ENCODE measurements at regions not wholly inside any gene's neighbourhood (a gene's known extent, or its start where the extent isn't known, plus 50 kb on each side); places are given as distances from the start of the nearest gene placed in this dataset.

DNA sequence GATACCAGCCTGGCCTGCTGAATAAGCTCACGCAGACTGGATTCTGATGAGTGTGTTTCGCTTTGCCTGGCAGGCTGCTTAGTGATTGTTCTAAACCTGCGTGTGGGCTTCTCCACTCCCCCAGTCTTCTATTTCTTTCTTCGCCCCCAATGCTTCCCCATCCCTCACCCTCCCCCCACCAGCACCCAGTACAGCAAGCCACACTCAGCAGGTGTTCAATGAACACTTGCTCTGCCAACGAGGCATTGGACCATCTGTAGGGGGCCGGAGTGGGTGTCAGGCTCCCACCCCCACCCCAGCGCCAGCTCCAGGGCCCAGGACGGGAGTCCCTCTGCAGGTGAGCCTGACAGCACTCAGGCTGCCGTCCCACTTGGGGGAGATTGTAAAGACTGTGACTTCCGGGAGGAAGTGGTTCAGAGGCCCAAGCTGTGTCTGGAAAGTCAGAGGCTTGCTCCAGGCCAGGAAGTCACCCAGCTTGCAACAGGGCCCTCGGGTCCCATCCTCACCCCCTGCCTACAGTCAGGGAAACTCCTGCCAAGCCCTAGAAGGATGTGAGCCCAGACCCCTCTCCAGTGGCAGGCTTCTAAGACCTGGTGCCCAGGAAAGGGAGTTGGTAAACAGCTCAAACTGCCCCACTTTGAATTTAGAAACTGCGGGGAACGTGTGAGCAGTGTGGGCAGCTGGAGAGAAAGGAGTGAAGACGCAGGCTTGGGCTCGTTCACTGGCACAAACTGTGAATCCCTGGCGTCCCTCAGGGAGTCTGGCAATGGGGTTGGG, 66.3 kb upstream of the PRDM11 start:
- peak; percentile 63 for DNase-seq (ENCODE audit: low read depth)
- H3K4me3 ChIP-seq (ENCODE audit: low read depth, low read length) = no peak overlapping the region
- TF ChIP-seq, protein P1, sequence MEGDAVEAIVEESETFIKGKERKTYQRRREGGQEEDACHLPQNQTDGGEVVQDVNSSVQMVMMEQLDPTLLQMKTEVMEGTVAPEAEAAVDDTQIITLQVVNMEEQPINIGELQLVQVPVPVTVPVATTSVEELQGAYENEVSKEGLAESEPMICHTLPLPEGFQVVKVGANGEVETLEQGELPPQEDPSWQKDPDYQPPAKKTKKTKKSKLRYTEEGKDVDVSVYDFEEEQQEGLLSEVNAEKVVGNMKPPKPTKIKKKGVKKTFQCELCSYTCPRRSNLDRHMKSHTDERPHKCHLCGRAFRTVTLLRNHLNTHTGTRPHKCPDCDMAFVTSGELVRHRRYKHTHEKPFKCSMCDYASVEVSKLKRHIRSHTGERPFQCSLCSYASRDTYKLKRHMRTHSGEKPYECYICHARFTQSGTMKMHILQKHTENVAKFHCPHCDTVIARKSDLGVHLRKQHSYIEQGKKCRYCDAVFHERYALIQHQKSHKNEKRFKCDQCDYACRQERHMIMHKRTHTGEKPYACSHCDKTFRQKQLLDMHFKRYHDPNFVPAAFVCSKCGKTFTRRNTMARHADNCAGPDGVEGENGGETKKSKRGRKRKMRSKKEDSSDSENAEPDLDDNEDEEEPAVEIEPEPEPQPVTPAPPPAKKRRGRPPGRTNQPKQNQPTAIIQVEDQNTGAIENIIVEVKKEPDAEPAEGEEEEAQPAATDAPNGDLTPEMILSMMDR (IDR thresholded peaks at IDR 0.05; ENCODE audit: insufficient read depth, low read depth, low read length, missing control alignments) = no peak

DNA sequence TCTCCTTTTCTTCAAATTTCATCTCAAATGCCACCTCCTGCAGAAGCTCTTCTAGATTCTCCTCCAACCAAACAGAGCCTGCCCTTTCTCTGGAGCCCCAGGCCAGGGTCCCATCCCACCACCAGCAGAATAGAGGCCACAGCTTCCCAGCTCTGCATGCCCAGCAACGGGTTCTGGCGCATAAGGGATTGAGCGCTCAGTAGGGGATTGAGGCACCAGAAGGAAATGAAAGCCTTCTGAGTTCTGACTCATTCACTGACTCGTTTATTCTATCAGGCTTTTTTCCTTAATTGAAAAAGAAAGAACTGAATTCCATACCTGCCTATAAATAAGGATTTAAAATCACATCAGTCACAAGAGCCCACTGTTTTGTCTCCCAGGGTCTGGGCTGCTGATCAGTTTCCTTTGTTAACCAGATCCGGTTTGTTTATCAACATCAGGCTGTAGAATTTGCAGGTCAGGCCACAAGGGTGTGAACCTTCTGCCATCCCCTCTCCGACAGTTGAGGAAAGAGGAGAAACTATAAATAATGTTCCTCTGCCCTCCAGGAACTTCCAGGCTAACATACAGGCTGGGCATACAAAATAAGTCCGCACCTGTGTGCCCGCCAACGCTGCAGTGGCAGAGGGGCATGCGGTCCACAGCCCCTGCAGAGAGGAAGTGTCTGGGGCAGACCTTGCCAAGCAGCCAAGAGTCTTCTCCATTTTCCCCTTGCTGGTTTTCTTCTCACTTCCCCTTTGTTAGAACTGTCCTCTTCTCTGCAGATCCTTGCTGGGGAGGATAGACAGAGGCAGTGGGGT, 63.5 kb upstream of the PRDM11 start:
- TF ChIP-seq, protein P1 (IDR thresholded peaks at IDR 0.05; ENCODE audit: insufficient read depth, low read depth, low read length, missing control alignments) = no peak
- no peak overlapping the region for H3K4me3 ChIP-seq (ENCODE audit: low read depth, low read length)
- no peak for DNase-seq (ENCODE audit: low read depth)

DNA sequence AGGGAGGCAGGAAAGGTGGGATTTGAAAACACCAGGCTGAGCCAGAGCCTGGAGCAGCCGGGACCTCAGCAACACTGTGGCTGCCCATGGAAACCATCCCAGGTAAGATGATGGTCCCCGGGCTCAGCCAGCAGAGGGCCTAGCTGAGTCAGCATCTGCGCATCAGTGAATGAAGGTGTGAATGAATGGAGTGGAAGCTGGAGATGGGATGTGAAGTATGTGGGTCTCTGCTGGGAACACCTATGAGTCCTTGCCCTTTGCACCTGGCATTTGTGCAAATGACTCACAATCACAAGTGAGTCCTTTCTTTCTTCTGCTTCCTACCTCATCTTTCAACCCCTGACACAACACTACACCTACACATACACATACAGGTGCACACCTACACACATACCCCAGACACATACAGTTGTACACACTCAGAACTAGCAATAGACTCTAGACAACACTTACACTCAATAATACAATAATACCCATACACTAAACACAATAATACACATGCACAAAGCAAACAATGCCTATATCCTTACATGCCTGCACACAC, 62.8 kb upstream of the PRDM11 start:
- TF ChIP-seq, protein P1 (IDR thresholded peaks at IDR 0.05; ENCODE audit: insufficient read depth, low read depth, low read length, missing control alignments) = peak; percentile 35
- DNase-seq (ENCODE audit: low read depth) = no peak
- H3K4me3 ChIP-seq (ENCODE audit: low read depth, low read length) = no peak overlapping the region

DNA sequence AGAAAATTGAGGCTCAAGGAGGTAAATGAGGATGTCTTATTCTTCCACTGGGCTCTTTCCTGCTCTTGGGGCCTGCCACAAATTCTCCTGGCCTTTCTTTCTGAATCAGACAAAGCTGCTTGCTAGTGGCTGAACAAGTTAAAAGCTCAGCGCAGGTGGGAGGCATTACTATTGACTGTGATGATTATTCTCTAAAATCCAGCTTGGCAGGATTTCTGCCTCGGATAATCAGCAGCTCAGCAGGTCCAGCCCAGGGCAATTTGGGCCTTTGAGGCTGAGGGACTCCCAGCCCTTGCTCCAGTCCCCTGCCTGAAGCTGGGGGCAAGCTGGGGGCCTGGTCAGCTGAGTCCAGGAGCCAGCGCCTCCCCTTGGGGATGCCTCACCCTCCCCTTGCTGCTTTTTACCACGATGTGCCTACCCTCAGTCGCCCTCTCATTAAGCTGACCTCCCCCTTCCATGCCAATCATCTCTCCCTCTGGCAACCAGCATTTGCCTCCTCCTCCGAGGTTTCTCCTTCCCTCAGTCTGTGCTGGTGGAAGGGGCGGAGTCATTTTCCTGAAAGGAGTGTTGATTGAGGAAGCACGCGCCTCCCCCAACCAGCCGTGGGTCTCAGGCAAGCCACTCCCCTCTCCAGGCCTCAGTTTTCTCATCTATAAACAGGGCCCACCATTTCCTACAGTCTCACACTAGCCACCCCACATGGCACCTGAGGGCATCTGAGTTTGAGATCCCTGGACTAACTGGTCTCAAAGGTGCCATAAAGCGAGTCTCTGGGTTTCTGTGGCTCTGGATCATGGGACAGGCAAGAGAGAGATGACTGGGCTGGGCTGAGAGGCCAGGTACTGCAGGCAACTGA, 60.6 kb upstream of the PRDM11 start:
- no peak for DNase-seq (ENCODE audit: low read depth)
- H3K4me3 ChIP-seq (ENCODE audit: low read depth, low read length) = no peak overlapping the region
- TF ChIP-seq, protein P1 (IDR thresholded peaks at IDR 0.05; ENCODE audit: insufficient read depth, low read depth, low read length, missing control alignments) = no peak

DNA sequence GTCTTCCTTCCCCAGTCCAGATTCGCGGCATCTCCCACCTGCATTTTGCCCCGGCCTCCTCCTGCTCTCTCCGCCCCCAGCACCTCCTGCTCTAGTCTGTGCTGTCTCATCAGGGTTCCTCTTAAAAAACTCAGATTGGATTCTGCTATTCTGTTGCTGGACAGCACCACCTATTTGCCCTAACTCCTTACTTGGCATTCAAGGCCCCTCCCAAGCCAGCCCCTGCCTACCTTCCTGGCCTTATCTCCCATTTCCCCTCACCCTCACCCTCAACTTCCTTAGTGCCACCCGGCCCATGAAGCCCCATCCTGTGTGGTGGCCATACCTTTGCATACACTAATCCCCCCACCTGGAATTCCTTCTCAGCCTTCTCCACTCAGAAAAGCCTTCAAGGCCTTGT, 59.9 kb upstream of the PRDM11 start:
- TF ChIP-seq, protein P1 (IDR thresholded peaks at IDR 0.05; ENCODE audit: insufficient read depth, low read depth, low read length, missing control alignments) = no peak
- H3K4me3 ChIP-seq (ENCODE audit: low read depth, low read length) = no peak overlapping the region
- DNase-seq (ENCODE audit: low read depth) = no peak

DNA sequence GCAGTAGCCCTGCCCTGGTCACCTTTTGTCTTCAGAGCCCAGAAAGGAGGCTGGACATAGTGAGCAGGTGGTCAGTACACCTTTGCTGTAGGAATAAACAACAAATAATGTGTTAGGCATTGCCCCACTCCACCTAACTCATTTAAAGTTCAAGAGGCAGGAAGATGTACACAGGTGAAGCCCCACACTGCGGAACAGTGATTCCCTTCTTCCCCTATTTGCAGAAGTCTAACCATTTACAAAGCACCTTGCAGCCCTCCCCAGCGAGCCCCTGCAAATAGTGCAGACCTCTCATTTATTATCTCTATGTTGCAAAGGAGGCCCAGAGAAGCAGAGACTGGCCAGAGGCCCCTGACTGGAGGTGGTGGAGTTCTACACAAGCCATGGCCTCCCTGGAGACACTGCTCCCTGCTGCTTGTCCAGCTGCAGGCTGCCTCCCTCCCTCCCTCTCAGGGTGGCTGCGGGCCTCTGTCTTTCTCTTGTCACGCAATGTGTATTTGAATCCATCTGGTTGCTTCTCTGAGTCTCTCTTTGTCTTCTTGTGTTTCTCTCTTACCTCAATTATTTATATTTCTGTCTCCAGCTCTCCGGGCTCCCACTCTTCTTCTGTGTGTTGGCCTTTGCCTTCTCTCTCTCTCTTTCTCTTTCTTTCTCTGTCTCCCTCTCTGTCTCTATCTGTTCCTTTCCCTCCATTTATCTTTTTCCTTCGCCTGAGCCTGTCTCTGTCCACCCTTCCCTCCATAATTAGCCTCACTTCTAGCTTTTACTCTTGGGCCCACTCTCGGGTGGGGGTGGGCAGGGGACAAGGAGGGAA, 59.1 kb upstream of the PRDM11 start:
- no peak overlapping the region for H3K4me3 ChIP-seq (ENCODE audit: low read depth, low read length)
- TF ChIP-seq, protein P1 (IDR thresholded peaks at IDR 0.05; ENCODE audit: insufficient read depth, low read depth, low read length, missing control alignments) = no peak
- DNase-seq (ENCODE audit: low read depth) = no peak

Data from GM12865 (cell line).